ENCODE measurements at regions not wholly inside any gene's neighbourhood (a gene's known extent, or its start where the extent isn't known, plus 50 kb on each side); places are given as distances from the start of the nearest gene placed in this dataset.

- TF ChIP-seq ZBTB11 (CRISPR knock-in tag; IDR thresholded peaks at IDR 0.05) = no peak
- TF ChIP-seq BCLAF1 (IDR thresholded peaks at IDR 0.05) = no peak
- TF ChIP-seq MLLT1 (IDR thresholded peaks at IDR 0.05) = no peak
- no peak for TF ChIP-seq CHD4 (IDR thresholded peaks at IDR 0.05)
- TF ChIP-seq EED (IDR thresholded peaks at IDR 0.05; ENCODE audit: low read depth) = no peak
- no peak for TF ChIP-seq PRDM15 (CRISPR knock-in tag; IDR thresholded peaks at IDR 0.05)
Measured at GRCh38 chr6:68038815-68039408, 596.2 kb upstream of the ADGRB3 start (continued).
